GM12878 (cell line): ENCODE measurements at regions not wholly inside any gene's neighbourhood (a gene's known extent, or its start where the extent isn't known, plus 50 kb on each side); places are given as distances from the start of the nearest gene placed in this dataset.

Experiments used
- BCL11A ChIP-seq: IDR thresholded peaks from 2 replicates; pipeline ENCODE4 v1.6.1; 2011; ENCODE audit warnings: low read depth, low read length
- CEBPZ ChIP-seq: fragments of 150-350 bp; IDR thresholded peaks from 2 replicates; pipeline ENCODE4 v1.6.1; 2016; ENCODE audit warnings: low read depth, low read length
- EZH2 ChIP-seq: IDR thresholded peaks from 2 replicates; pipeline ENCODE4 v1.6.1; 2012; ENCODE audit warnings: low read depth, mild to moderate bottlenecking, control low read depth, inconsistent platforms, low read length, borderline replicate concordance; ENCODE audit not compliant: control insufficient read depth
- FOXM1 ChIP-seq: IDR thresholded peaks from 2 replicates; pipeline ENCODE4 v1.6.1; 2012; ENCODE audit warnings: low read depth, mild to moderate bottlenecking, inconsistent platforms, low read length, moderate library complexity
- MYC ChIP-seq: IDR thresholded peaks from 2 replicates; pipeline ENCODE4 v1.6.1; 2011; ENCODE audit warnings: mild to moderate bottlenecking, low read length, moderate library complexity, inconsistent platforms; ENCODE audit not compliant: insufficient read depth, insufficient replicate concordance, insufficient read length, severe bottlenecking
- NRF1 ChIP-seq: conservative IDR thresholded peaks from 2 replicates; pipeline ENCODE4 v1.6.1; 2011; ENCODE audit warnings: mild to moderate bottlenecking, low read depth, low read length, improper control_type of control experiment
- POLR2A ChIP-seq: IDR thresholded peaks from 2 replicates; pipeline ENCODE4 v1.6.1; 2011; ENCODE audit warnings: low read depth, mild to moderate bottlenecking, low read length
- POLR2AphosphoS5 ChIP-seq: IDR thresholded peaks from 2 replicates; pipeline ENCODE4 v1.6.1; 2011; ENCODE audit warnings: mild to moderate bottlenecking, low read length, inconsistent platforms
- SRF ChIP-seq, 2 experiments: IDR thresholded peaks; 2 replicates each; pipeline ENCODE4 v1.6.1; 2011; ENCODE audit warnings: low read depth in 2 of 2, low read length in 2 of 2, mild to moderate bottlenecking in 1 of 2, moderate library complexity in 1 of 2
- YY1 ChIP-seq: IDR thresholded peaks from 2 replicates; pipeline ENCODE4 v1.6.1; 2011; ENCODE audit warnings: low read depth, mild to moderate bottlenecking, low read length
- ZNF274 ChIP-seq: IDR thresholded peaks from one replicate; pipeline ENCODE4 v1.8.0; 2011; ENCODE audit not compliant: insufficient read length, insufficient read depth
- TF ChIP-seq, protein P1 (sequence below), 3 experiments: IDR thresholded peaks in 2 of 3; conservative IDR thresholded peaks in 1 of 3; 2 replicates each; pipeline ENCODE4 v1.5.1; 2011; ENCODE audit warnings: low read depth in 3 of 3, low read length in 3 of 3, mild to moderate bottlenecking in 3 of 3, control low read depth in 2 of 3, moderate library complexity in 2 of 3, inconsistent platforms in 1 of 3, mixed read lengths in 1 of 3; ENCODE audit not compliant: control insufficient read depth in 2 of 3, insufficient read depth in 1 of 3; ENCODE audit errors: extremely low read depth in 1 of 3
- TF ChIP-seq, protein P2 (sequence below): IDR thresholded peaks from 2 replicates; pipeline ENCODE4 v1.6.1; 2012; ENCODE audit warnings: improper control_type of control experiment, low read depth, low read length; ENCODE audit not compliant: insufficient replicate concordance

- TF ChIP-seq SRF (IDR thresholded peaks at IDR 0.05; ENCODE audit: low read depth in 2 of 2, low read length in 2 of 2) (no peak), POLR2AphosphoS5 (no peak), EZH2 (no peak), BCL11A (no peak), NRF1 (no peak), FOXM1 (no peak), POLR2A (no peak), ZNF274 (no peak), CEBPZ (no peak), MYC (no peak), YY1 (no peak)
- TF ChIP-seq, protein P1, sequence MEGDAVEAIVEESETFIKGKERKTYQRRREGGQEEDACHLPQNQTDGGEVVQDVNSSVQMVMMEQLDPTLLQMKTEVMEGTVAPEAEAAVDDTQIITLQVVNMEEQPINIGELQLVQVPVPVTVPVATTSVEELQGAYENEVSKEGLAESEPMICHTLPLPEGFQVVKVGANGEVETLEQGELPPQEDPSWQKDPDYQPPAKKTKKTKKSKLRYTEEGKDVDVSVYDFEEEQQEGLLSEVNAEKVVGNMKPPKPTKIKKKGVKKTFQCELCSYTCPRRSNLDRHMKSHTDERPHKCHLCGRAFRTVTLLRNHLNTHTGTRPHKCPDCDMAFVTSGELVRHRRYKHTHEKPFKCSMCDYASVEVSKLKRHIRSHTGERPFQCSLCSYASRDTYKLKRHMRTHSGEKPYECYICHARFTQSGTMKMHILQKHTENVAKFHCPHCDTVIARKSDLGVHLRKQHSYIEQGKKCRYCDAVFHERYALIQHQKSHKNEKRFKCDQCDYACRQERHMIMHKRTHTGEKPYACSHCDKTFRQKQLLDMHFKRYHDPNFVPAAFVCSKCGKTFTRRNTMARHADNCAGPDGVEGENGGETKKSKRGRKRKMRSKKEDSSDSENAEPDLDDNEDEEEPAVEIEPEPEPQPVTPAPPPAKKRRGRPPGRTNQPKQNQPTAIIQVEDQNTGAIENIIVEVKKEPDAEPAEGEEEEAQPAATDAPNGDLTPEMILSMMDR (IDR thresholded peaks at IDR 0.05 in 2 of 3, conservative IDR thresholded peaks at IDR 0.05 in 1 of 3; ENCODE audit: control insufficient read depth in 2 of 3, extremely low read depth in 1 of 3, insufficient read depth in 1 of 3, low read depth in 3 of 3, low read length in 3 of 3): no peak
- TF ChIP-seq, protein P2, sequence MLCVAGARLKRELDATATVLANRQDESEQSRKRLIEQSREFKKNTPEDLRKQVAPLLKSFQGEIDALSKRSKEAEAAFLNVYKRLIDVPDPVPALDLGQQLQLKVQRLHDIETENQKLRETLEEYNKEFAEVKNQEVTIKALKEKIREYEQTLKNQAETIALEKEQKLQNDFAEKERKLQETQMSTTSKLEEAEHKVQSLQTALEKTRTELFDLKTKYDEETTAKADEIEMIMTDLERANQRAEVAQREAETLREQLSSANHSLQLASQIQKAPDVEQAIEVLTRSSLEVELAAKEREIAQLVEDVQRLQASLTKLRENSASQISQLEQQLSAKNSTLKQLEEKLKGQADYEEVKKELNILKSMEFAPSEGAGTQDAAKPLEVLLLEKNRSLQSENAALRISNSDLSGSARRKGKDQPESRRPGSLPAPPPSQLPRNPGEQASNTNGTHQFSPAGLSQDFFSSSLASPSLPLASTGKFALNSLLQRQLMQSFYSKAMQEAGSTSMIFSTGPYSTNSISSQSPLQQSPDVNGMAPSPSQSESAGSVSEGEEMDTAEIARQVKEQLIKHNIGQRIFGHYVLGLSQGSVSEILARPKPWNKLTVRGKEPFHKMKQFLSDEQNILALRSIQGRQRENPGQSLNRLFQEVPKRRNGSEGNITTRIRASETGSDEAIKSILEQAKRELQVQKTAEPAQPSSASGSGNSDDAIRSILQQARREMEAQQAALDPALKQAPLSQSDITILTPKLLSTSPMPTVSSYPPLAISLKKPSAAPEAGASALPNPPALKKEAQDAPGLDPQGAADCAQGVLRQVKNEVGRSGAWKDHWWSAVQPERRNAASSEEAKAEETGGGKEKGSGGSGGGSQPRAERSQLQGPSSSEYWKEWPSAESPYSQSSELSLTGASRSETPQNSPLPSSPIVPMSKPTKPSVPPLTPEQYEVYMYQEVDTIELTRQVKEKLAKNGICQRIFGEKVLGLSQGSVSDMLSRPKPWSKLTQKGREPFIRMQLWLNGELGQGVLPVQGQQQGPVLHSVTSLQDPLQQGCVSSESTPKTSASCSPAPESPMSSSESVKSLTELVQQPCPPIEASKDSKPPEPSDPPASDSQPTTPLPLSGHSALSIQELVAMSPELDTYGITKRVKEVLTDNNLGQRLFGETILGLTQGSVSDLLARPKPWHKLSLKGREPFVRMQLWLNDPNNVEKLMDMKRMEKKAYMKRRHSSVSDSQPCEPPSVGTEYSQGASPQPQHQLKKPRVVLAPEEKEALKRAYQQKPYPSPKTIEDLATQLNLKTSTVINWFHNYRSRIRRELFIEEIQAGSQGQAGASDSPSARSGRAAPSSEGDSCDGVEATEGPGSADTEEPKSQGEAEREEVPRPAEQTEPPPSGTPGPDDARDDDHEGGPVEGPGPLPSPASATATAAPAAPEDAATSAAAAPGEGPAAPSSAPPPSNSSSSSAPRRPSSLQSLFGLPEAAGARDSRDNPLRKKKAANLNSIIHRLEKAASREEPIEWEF: no peak
Measured at GRCh38 chr12:45598761-45599160, 130.7 kb upstream of the ARID2 start.
